IMR-90 (cell line): ENCODE measurements at regions not wholly inside any gene's neighbourhood (a gene's known extent, or its start where the extent isn't known, plus 50 kb on each side); places are given as distances from the start of the nearest gene placed in this dataset.

Source experiments
- ATAC-seq: fragments of 200-7000 bp; cut with Tn5 transposase; 2 replicates; pipeline ENCODE4 v1.9.1; 2020; ENCODE audit warnings: low read depth, mild to moderate bottlenecking, moderate library complexity
- BruUV-seq: library from RNA; stranded (reverse); fragments of 400-500 nt; replicated peaks from 2 replicates; lab custom pipeline; 2021; lab: Mats Ljungman, UMichigan
- CTCF ChIA-PET: fragments of 300-600 bp; formaldehyde crosslinking; extraction: SDS; loops from one replicate; lab custom pipeline; 2021; ENCODE audit warnings: antibody characterized with exemption; lab: Yijun Ruan, JAX
- POLR2A ChIA-PET: fragments of 300-600 bp; sonication (Branson Sonifier 250); formaldehyde crosslinking; loops from one replicate; lab custom pipeline; 2022; ENCODE audit warnings: antibody characterized with exemption; ENCODE audit not compliant: unreplicated experiment; lab: Charles Lee
- DNase-seq: peaks from one replicate; pipeline ENCODE4 v3.0.0; 2013
- H2AFZ ChIP-seq: replicated peaks from 2 replicates; pipeline ENCODE3; 2013; ENCODE audit warnings: low read length, mild to moderate bottlenecking; ENCODE audit not compliant: poor library complexity
- H2AK5ac ChIP-seq: 2 replicates; pipeline ENCODE4 v1.6.1; 2013; ENCODE audit warnings: low read depth, low read length, inconsistent platforms
- H2AK9ac ChIP-seq: replicated peaks from 2 replicates; pipeline ENCODE3; 2013; ENCODE audit warnings: mild to moderate bottlenecking, low read depth, low read length, moderate library complexity; ENCODE audit not compliant: poor library complexity
- H2BK120ac ChIP-seq: 2 replicates; pipeline ENCODE4 v1.6.1; 2013; ENCODE audit warnings: low read depth, low read length, inconsistent platforms
- H2BK15ac ChIP-seq: 3 replicates; pipeline ENCODE4 v1.6.1; 2013; ENCODE audit warnings: low read depth, low read length, inconsistent platforms
- H2BK20ac ChIP-seq: 2 replicates; pipeline ENCODE4 v1.6.1; 2013; ENCODE audit warnings: low read depth, mild to moderate bottlenecking, inconsistent platforms, low read length, moderate library complexity
- H2BK5ac ChIP-seq: 2 replicates; pipeline ENCODE4 v1.6.1; 2013; ENCODE audit warnings: mild to moderate bottlenecking, low read depth, low read length, inconsistent platforms; ENCODE audit not compliant: poor library complexity, severe bottlenecking
- H3K14ac ChIP-seq: replicated peaks from 2 replicates; pipeline ENCODE4 v1.6.1; 2013; ENCODE audit warnings: low read depth, low read length, inconsistent platforms
- H3K18ac ChIP-seq: 2 replicates; pipeline ENCODE4 v1.6.1; 2013; ENCODE audit warnings: low read depth, low read length, control low read depth
- H3K23ac ChIP-seq: 2 replicates; pipeline ENCODE4 v1.6.1; 2013; ENCODE audit warnings: low read depth, low read length, inconsistent platforms
- H3K27ac ChIP-seq: 2 replicates; pipeline ENCODE4 v1.5.1; 2013; ENCODE audit warnings: mild to moderate bottlenecking, control low read depth, low read length; ENCODE audit not compliant: insufficient read depth
- H3K27me3 ChIP-seq: 2 replicates; pipeline ENCODE4 v1.6.1; 2013; ENCODE audit warnings: low read length; ENCODE audit not compliant: control insufficient read depth, insufficient read depth
- H3K36me3 ChIP-seq: 2 replicates; pipeline ENCODE4 v1.6.1; 2013; ENCODE audit warnings: low read length, mixed read lengths; ENCODE audit not compliant: control insufficient read depth, insufficient read depth
- H3K4ac ChIP-seq: 2 replicates; pipeline ENCODE4 v1.6.1; 2013; ENCODE audit warnings: low read depth, low read length, inconsistent platforms
- H3K4me1 ChIP-seq: 2 replicates; pipeline ENCODE4 v1.6.1; 2013; ENCODE audit warnings: low read length, mixed read lengths; ENCODE audit not compliant: control insufficient read depth, insufficient read depth
- H3K4me2 ChIP-seq: 2 replicates; pipeline ENCODE4 v1.6.1; 2013; ENCODE audit warnings: low read depth, mild to moderate bottlenecking, control low read depth, low read length, moderate library complexity
- H3K4me3 ChIP-seq: 2 replicates; pipeline ENCODE4 v1.5.1; 2013; ENCODE audit warnings: low read depth, mild to moderate bottlenecking, control low read depth, low read length, moderate library complexity; ENCODE audit not compliant: insufficient read depth
- H3K56ac ChIP-seq: 2 replicates; pipeline ENCODE4 v1.6.1; 2013; ENCODE audit warnings: low read length, inconsistent platforms; ENCODE audit not compliant: insufficient read depth; ENCODE audit errors: extremely low read depth
- H3K79me1 ChIP-seq, 2 experiments: 2 replicates each; pipeline ENCODE4 v1.6.1; 2013; ENCODE audit warnings: low read length in 2 of 2, inconsistent platforms in 1 of 2, low read depth in 1 of 2
- H3K9ac ChIP-seq: 2 replicates; pipeline ENCODE4 v1.6.1; 2013; ENCODE audit warnings: low read depth, low read length, control low read depth
- H3K9me1 ChIP-seq: 2 replicates; pipeline ENCODE4 v1.6.1; 2013; ENCODE audit warnings: low read length, inconsistent platforms; ENCODE audit not compliant: insufficient read depth
- H3K9me3 ChIP-seq: 2 replicates; pipeline ENCODE4 v1.6.1; 2013; ENCODE audit warnings: low read length; ENCODE audit not compliant: control insufficient read depth, insufficient read depth
- H4K20me1 ChIP-seq: 2 replicates; pipeline ENCODE4 v1.6.1; 2013; ENCODE audit warnings: low read length, inconsistent platforms; ENCODE audit not compliant: insufficient read depth
- H4K5ac ChIP-seq: 2 replicates; pipeline ENCODE4 v1.6.1; 2013; ENCODE audit warnings: mild to moderate bottlenecking, low read depth, low read length, control low read depth
- H4K8ac ChIP-seq, 2 experiments: 2 replicates each; pipeline ENCODE4 v1.6.1; 2013; ENCODE audit warnings: low read depth in 2 of 2, low read length in 2 of 2, control low read depth in 1 of 2, inconsistent platforms in 1 of 2
- H4K91ac ChIP-seq: 2 replicates; pipeline ENCODE4 v1.6.1; 2013; ENCODE audit warnings: low read depth, low read length, inconsistent platforms; ENCODE audit not compliant: insufficient read depth
- CEBPB ChIP-seq: IDR thresholded peaks from 2 replicates; pipeline ENCODE4 v1.6.1; 2012; ENCODE audit warnings: low read depth, low read length, improper control_type of control experiment
- CTCF ChIP-seq: conservative IDR thresholded peaks from 2 replicates; pipeline ENCODE4 v1.5.1; 2012; ENCODE audit warnings: mild to moderate bottlenecking, low read depth, low read length, improper control_type of control experiment
- WGBS, 2 experiments: methylation state at CpG; one replicate each; pipeline versions ENCODE4 v1.1.5 to v1.1.7; 2013; ENCODE audit warnings: missing lambda C conversion rate in 2 of 2; ENCODE audit not compliant: insufficient read length in 1 of 2; ENCODE audit errors: extremely low coverage in 2 of 2; 5-methylcytosine and 5-hydroxymethylcytosine counted together
- dilution Hi-C: fragments of 300-500 bp; cut with HindIII; formaldehyde crosslinking; loops from one replicate; pipeline ENCODE4 v1.14.3; 2018; ENCODE audit warnings: low sequenced_read_pairs; ENCODE audit not compliant: unreplicated experiment
- in situ Hi-C: fragments of 300-500 bp; cut with MboI; formaldehyde crosslinking; loops from 3 replicates; pipeline ENCODE4 v1.14.3; 2019; ENCODE audit warnings: low sequenced_read_pairs, inconsistent platforms, mixed read lengths
- intact Hi-C: fragments of 100-400 bp; cut with micrococcal nuclease; formaldehyde crosslinking; loops from 2 replicates; pipeline ENCODE4 v1.10.0; 2022
- TF ChIP-seq, protein P1 (sequence below): fragments of 150-350 bp; IDR thresholded peaks from 2 replicates; pipeline ENCODE4 v1.6.1; 2016; ENCODE audit warnings: low read depth, mild to moderate bottlenecking, low read length, moderate library complexity, borderline replicate concordance

GRCh38 chr9:14417237-14417636 is 103.3 kb upstream of the NFIB start:
- intact Hi-C loops (loop anchor here (10.0 kb wide), 1 partner anchor 162 kb away; no protein-coding TSS in a partner anchor), dilution Hi-C loops (no loop called here), in situ Hi-C loops (no loop called here)
- ATAC-seq (no peak; the same call in 1 of the 2 replicates), DNase-seq (peak; percentile 45)
- H4K20me1 ChIP-seq, result peaks cover 8% of the 10 kb centered on the region; the same call in 1 of the 2 replicates
- H3K4ac ChIP-seq, result no peak overlapping the region
- H2AFZ ChIP-seq, result no peak overlapping the region
- H3K4me3 ChIP-seq, result no peak overlapping the region
- no peak overlapping the region for H3K56ac ChIP-seq
- H3K27me3 ChIP-seq, result peaks cover 52% of the 10 kb centered on the region
- H2BK15ac ChIP-seq, result no peak overlapping the region
- POLR2A ChIA-PET, result no interaction called here
- H2AK9ac ChIP-seq, result no peak overlapping the region
- BruUV-seq, result no TSS peak
- no peak overlapping the region for H3K18ac ChIP-seq
- H3K27ac ChIP-seq, result no peak overlapping the region
- TF ChIP-seq CTCF (no peak), CEBPB (peak; percentile 28; the same call in 1 of the 2 replicates)
- TF ChIP-seq, protein P1, sequence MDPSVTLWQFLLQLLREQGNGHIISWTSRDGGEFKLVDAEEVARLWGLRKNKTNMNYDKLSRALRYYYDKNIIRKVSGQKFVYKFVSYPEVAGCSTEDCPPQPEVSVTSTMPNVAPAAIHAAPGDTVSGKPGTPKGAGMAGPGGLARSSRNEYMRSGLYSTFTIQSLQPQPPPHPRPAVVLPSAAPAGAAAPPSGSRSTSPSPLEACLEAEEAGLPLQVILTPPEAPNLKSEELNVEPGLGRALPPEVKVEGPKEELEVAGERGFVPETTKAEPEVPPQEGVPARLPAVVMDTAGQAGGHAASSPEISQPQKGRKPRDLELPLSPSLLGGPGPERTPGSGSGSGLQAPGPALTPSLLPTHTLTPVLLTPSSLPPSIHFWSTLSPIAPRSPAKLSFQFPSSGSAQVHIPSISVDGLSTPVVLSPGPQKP, result no peak
- CTCF ChIA-PET, result no interaction called here
- no peak overlapping the region for H3K9ac ChIP-seq
- no peak overlapping the region for H2BK5ac ChIP-seq
- no peak overlapping the region for H2BK20ac ChIP-seq
- no peaks in the 10 kb centered on the region for H3K79me1 ChIP-seq
- peaks cover 12% of the 10 kb centered on the region for H3K9me3 ChIP-seq
- no peak overlapping the region for H4K5ac ChIP-seq
- no peak overlapping the region for H2BK120ac ChIP-seq
- WGBS, 2 experiments, result no CpG with 5 or more reads among the region's 3 CpGs
- H3K14ac ChIP-seq, result no peak overlapping the region
- no peaks in the 10 kb centered on the region for H3K9me1 ChIP-seq
- H3K23ac ChIP-seq, result no peak overlapping the region
- H4K91ac ChIP-seq, result no peak overlapping the region
- H3K4me1 ChIP-seq, result peaks cover 4% of the 10 kb centered on the region
- no peak overlapping the region for H4K8ac ChIP-seq
- no peak overlapping the region for H3K4me2 ChIP-seq
- H3K36me3 ChIP-seq, result no peaks in the 10 kb centered on the region
- H2AK5ac ChIP-seq, result no peak overlapping the region
